GM21360 (cell line): ENCODE measurements at regions not wholly inside any gene's neighbourhood (a gene's known extent, or its start where the extent isn't known, plus 50 kb on each side); places are given as distances from the start of the nearest gene placed in this dataset.

Experiments
- ATAC-seq: cut with Tn5 transposase; IDR thresholded peaks from one replicate; pipeline ENCODE4 v1.9.1; 2021; ENCODE audit warnings: mild to moderate bottlenecking, moderate library complexity; ENCODE audit not compliant: unreplicated experiment

DNA sequence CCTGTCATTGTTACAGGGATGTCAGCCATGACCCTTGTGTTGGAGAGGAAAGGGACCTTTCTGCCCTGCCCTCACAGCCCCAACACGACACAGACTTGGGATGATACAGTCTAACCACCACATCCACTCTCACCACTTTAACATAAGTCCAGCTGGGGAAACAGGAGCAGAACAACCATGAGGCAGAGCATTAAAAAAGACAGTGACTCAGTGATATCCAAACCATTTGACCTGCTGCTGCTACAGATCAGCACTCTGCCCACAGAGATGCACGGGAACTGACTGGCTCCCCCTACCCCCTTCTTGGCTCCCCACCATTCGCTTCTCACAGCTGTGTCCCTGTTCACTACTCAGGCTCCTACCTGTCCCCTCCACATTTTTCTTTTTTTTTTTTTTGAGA lies 458.6 kb downstream of the ZNF608 start:
- ATAC-seq: no peak

DNA sequence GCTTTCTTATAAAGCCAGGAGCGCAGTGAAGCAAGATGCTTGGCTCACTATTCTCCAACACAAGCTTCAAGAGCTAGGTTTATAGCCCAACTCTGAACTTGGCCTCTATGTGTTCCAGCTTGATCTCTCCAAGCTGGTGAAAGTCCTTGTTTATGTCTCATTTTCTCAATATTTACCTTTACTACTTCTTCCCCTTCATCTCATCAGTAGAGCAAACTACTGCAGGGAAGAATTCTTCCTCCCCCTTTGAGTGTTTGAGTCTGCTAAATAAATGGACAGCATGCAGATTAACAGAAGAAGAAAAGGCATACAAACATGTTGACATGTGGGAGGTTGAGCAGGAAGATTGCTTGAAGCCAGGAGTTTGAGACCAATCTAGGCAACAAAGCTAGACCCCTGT lies 460.7 kb downstream of the ZNF608 start:
- no peak for ATAC-seq

DNA sequence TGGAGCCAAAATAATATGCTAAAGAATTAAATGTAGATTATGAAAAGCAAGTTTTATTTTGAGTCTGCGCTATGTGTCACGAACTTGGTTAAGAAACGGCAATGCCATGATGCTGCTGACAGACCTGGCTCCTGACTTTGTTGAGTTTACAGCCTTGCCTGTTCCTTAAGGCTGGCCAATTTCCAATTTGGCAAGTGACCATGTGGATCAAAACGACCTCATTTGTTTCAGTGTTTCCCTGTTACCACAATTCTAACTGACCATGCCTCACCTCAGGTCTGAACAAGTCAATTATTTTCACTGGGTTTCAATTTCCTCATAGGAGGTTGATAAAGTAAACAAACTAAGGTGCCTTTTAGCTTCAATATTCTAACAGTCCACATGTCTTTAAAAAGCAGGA lies 461.4 kb downstream of the ZNF608 start:
- ATAC-seq: no peak

DNA sequence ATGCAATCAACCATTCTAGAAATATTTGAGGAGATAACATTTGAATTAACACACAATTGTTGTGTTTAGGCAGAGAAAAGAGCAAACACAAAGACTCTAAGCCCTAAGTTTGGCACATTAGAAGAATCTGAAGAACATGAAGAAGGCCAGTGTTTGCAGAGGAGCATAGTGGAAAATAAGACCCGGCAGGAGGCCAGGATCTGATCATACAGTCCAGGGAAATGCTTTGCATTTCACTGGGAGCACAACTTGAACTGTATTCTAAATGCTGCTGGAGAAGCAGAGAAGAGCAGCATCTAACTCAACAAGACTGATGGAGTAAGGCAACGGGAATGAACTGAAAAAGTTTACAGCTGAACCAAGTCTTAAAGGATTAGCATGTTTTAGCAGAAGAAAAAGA lies 463.4 kb downstream of the ZNF608 start:
- ATAC-seq: no peak

DNA sequence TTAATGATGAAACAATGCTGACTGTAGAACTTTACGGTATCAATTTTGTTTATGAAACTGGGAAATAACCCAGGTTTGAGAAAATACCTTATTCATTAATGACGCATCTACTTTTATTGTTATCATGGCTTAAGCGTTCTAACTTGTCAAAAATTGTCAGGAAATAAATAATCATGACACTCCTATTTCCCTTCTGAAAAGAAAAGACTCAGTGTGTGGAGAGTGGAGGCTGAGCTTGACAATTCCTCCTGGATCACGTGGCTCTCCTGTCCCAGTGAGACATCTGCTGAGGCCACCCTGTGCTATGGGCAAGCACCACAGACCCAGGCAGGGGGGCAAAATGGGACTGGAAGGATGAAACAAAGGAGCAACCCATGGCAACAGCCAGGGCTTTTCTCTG lies 466.4 kb downstream of the ZNF608 start:
- ATAC-seq: no peak

DNA sequence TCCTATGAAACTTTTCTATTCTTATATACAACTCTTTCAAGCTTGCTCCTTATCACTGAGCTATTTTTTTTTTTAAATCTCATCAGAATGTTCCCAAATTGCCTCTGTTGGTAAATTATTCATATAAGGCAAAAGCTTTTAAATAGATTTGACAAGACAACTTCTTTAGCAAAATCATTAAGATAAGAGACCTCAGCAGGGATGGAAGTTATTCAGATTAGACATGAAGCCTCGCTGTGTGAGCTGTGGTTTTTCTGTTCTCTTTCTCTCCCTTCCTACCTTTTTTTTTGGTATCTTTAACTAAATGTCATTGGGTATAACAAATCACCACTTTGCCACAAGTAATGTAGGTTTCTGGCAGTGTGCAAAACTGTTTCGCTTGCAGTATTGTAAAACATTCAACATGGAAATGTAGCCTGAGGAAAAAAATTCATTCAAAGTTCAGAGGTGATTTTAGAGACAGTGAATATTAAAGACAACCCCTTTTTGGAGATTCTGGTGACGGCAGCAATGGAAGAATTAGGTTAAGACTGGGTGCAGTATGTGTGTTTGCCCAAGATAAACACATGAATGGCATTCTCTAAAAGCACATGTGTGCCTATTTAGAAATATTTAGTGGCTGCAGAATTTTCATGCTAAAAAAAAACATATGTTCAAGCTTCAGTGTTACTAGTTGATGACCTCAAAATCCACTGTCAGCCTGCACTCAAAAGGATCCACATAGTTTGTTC lies 467.1 kb downstream of the ZNF608 start:
- ATAC-seq: no peak

DNA sequence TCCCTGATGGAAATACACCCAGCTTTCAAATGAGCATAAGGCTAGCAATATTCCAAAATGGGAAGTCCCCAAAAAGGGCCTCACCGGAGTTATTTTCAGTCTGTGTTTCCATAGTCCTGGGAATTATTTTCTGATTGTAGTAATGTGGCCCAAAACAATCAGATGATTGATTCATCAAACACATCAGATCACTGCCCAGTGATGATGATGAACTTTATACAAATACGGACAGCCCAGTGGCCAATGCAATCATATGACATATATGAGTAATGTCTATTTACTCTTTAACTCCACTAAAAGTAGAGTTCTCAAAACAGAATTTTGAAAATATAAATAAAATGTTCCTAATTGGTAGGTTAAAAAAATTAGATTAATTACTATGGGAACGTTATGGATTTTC lies 467.8 kb downstream of the ZNF608 start:
- ATAC-seq: no peak

DNA sequence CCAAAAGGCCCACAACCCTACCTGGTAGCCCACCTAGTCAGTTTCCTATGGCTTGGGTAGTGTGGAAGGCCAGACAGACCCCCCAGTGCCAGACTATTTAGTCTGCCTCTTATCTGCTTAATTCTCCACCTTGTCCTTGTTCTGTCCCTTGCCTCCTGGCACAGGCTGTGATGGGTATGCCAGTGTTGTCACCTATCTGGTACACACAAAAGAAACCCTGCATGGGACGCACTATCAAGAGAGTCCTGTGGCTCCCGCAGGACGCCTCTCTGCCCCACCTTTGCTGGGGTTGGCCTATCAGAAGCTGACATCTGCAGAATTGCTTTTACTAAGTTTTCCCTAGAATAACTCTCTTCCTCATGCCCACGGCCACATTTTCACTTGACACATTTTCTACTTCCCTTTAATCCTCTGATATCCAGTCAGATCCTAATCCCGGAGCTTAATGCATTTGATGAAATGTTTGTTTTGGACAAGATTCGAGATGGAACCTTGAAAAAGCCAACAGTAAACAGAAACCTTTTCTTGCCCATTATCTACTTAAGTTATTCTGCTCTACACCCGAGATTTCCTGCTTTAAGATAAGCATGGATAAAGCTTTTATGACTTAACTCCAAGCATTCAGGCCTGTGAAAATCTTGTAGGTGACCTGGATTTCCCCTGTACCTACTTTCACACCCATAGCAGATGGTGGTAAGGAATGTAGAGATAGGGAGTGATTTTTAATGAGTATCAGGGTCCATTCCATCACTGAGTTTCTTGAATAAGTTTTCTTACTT lies 468.5 kb downstream of the ZNF608 start:
- no peak for ATAC-seq

DNA sequence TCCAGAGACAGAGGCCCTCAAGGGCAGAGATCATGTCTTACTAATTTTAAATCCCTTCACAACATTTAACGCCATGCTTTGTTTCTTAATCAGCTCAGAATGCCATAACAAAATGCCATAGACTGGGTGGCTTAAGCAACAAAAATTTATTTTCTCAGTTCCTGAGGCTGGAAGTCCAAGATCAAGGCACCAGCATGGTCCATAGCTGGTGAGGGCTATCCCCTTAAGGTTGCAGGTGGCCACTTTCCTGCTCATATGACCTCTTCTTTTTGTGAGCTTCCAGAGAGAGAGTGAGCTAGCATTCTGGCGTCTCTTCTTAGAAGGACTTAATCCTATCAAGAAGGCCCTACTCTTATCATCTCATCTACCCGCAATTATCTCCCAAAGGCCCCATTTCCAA lies 470.3 kb downstream of the ZNF608 start:
- no peak for ATAC-seq

DNA sequence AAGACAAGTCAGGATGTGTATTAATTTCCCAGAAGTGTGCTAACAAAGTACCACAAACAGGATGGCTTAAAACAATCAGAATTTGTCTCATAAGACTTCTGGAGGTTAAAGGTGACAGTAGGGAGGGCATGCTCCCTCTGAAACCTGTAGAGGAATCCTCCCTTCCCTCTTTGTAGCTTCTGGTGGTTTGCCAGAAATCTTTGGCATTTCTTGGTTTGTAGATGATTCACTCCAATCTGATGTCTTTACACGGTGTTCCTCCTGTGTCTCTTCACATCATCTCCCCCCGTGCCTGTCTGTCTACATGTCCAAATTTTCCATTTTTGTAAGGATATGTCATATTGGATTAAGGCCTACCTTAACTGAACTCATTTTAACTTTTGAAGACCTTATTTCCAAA lies 471.5 kb downstream of the ZNF608 start:
- no peak for ATAC-seq

DNA sequence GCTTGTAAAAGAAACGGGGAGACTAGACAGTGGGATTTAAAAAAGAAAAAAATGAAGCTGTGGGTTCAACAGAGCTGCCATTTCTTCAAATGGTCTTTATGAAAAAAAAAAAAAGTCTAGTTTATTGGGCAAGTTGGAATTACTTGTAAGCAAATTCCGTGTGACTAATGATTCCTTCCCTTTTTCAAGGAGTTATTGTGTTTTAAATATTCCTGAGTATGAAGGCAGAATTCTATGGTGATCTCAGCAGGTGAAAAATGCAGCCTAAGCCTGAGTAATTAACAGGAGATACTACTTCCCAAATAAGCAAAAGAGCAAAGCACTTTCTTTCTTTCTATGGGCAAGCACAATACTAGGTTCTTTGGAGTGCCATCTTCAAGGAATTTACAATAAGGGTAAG lies 481.9 kb downstream of the ZNF608 start:
- ATAC-seq: no peak

DNA sequence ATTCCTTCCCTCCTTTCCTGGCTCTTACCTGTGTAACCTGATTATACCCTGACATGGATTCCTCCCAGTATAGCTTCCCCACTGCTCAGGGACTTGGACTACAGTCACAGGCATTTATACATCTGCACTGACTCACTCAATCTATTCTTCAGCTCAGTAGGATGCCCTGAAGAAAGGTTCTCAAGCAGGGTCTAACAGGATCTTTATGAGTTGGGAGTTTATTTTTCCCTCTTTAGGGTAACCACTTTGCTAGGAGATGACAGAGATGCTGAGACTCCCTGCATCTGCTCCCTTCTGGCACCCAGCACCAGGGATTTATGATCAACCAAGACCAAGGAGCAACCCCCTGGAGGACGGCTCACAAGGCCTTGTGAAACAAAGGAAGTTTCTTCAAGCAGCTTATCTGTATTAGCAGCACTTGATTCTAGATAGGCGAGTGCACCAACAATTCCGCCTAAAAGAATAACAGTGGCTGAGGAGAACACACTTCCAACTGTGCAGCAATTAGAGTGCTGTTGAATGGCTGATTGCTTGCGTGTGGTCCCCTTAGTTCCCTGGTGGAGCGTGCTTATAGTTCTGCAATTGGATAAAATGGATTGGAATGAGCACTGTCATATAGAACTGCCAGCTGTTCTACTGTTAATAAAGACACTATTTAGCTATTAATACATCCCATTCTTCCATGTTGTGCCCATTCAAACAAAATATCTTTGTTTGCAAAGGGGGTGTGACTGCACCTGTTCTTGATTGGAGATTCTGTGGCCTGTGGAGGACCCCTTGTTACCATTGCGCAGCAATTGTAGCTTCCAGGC lies 482.6 kb downstream of the ZNF608 start:
- ATAC-seq: no peak

DNA sequence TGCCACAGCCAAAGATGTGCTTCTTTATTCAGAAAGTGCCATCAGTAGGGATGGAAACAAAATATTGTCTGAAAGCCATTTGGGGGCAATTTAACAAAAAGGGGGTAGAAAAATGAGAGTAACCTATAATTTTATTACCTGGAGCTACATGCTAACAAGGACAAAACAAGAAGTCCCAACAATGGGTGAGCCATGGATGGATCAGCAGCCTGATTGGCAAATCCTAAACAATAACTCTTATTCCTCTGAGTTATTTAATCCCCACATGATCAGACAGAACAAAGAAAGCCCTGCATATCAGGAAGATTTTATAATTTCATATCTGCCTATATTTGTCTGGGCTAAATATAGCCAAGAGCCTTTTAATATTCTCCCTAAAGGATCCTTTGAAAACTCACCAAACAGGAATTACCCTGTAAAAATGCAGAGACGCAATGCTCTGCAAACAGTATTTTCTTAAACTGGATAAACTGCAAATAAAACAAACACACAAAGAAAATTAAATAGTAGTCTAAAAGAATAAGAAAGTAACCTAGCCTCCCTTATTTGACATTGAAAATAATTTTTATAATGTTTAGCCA lies 483.4 kb downstream of the ZNF608 start:
- no peak for ATAC-seq

DNA sequence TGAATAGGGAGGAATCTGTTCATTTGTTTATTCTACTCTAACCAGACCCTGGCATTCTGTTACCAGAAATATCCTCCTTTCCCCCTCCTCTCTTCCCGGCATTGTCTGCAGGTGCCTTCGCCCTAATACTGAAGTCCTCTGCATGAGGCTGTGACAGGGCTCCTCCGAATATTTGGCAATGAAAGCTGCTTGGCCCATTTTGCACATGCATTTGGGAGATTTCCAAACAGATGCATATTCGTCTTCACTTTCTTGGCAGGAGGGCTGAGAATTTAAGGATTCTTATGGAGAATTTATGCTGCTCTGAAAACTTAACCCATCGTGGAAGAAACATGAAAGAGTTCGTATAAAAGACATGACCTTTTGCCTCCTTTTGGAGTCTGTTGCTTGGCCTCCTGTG lies 484.0 kb downstream of the ZNF608 start:
- ATAC-seq: no peak

DNA sequence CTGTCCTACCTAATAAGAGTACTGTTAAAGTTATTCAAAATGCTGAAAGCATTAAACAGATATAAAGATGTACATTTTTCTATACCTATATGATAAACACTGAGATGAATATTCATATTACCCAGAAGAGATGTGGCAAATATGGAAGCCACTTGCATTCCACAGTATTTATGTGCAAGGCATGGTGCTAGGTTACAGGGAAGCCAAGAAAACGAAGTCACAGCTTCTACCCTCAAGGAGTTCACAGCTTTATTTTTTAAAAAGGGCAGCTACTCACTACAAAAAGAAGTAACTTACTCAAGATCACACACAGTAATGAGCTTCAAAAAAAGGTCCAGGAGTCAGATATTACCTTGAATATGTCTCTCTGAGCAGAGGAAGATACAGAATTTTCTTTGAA lies 484.6 kb downstream of the ZNF608 start:
- no peak for ATAC-seq

DNA sequence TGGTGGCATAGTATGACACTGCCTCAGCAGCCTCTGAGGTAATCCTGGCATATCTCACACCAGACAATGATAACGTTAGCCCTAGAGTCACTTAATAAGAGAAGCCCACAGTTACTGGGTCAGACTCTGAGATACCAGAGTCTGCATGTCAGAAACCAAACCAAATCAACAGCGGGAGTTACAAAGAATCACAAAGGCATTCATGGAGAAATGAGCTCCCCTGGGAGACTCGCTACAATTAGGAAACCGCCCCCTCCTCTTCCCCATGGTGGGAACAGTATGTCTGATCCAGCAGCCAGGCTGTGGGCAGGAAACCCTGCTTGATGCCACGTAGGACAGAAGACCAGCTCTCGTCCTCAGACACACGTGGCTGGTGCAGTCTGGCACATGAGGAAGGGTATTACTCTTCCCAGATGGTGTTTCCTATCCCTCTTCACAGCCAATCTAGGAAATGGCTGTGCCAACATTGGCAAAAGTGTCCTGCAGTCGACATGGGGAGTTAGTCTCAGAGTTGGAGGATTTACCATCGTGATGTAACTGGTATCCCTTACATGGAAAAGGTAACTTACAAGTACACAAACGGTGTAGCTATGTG lies 485.4 kb downstream of the ZNF608 start:
- no peak for ATAC-seq

DNA sequence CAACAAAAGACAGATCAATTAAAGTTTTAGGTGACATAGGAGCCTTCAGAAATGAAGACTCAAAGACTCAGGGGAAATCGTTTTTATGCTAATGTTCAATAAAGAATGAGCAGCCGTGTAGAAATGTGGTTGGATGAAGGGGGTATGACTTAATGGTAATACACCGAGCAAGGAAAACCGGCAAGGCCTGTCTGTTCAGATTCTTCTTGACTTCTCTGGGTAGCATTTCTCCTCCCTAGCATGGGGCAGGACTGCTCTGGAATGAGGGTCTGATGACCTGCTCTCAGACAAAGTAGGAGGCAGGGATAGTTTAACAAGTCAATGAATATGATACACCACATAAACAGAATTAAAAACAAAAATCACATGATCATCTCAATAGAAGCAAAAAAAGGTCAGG lies 487.4 kb downstream of the ZNF608 start:
- no peak for ATAC-seq

DNA sequence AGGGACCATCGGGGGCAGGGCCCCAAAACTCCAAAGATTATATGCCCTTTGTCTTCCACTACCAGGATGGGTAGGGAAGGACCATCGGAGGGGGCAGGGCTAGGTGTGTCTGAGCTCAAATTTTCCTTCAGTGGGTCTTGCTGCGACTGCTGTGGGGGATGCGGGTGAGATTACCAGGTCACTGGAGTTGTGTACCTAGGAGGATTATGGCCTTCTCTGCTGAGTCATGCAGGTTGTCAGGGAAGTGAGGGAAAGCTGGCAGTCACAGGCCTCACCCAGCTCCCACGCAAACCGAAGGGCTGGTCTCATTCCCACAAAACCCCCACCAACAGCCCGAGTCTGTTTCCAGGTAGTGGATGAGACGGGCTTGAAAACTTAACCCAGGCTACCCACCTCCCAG lies 489.4 kb downstream of the ZNF608 start:
- ATAC-seq: no peak

DNA sequence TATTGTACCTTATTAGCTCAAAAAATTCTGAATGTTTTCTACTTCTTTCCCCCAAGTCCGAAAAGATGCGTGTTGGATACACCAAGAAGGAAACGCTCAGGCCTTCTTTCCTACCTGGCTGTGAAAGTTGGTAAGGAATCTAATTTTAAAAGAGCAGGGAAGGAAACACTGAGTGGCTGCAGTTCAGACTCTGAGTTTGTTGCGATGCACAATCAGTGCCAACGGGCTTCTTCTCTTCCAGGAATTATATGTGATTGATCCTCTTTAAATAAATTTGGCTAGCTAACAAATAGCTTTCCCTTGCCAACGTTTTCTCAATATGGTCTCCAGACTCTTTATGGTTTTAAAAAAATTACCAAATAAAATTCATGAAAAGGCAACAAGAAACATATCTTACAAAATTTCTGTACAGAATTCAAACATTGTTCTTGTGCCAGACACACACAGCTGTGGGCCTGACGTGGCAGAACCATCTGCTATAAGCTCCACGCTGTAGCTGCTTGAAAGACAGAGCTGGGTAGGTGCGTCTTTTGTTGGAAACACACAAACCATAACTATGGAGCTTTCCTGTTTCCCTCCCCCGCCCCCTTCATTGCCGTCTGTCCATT lies 493.1 kb downstream of the ZNF608 start:
- ATAC-seq: no peak

DNA sequence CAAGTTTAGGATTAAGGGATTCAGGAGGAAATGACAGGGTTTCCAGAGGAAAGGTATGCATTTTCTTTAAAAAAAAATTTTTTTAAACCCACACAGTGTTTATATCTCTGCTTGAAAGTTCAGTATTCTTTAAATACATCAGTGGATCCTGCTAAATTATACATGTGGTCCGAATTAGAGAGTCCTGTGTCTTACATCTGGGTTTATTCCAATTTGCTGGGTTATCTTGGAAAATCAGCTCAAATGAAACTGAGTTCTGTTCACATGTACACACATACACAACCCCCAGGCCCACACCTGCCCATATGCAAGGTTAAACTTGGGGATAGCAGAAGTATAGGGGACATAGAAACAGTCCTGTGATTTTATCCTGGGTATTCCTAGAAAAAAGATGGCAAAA lies 493.7 kb downstream of the ZNF608 start:
- no peak for ATAC-seq

DNA sequence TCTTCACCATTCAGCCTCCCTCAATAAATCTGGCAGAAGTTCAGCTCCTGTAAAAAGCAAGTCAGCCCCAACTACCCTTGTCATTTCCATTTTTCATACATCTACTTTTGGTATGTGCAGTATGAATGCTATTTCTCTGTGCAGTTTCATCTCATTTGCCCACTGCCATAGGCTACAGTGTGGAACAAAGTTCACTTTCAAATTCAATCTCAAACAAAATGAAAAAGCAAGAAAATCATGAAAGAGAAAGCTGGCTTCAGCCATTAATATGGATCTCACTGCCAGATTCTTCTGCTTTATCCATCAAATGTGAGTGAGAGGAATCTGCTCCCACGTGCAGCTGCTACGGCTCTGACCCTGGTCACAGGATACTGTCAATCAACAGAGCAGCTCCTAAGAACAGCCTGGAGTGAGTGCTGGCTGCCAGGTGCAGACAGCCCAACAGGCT lies 494.2 kb downstream of the ZNF608 start:
- no peak for ATAC-seq
